ENCODE measurements at regions not wholly inside any gene's neighbourhood (a gene's known extent, or its start where the extent isn't known, plus 50 kb on each side); places are given as distances from the start of the nearest gene placed in this dataset.

- no peak for DNase-seq
Observed at GRCh38 chr20:52470561-52470960, 279.0 kb upstream of the ZFP64 start.

GRCh38 chr20:52469128-52469527 is 277.5 kb upstream of the ZFP64 start:
- DNase-seq = no peak

GRCh38 chr20:52465991-52466390 is 274.4 kb upstream of the ZFP64 start:
- DNase-seq = no peak

- no peak for DNase-seq
Observed at GRCh38 chr20:52461582-52461981, 270.0 kb upstream of the ZFP64 start.

- DNase-seq = no peak
Observed at GRCh38 chr20:52459150-52459549, 267.6 kb upstream of the ZFP64 start.

- no peak for DNase-seq
Observed at GRCh38 chr20:52457826-52458225, 266.2 kb upstream of the ZFP64 start.

- no peak for DNase-seq
Observed at GRCh38 chr20:52454660-52455059, 263.1 kb upstream of the ZFP64 start.

GRCh38 chr20:52448513-52449232 is 257.1 kb upstream of the ZFP64 start:
- no peak for DNase-seq

- no peak for DNase-seq
Observed at GRCh38 chr20:52447225-52447551, 255.6 kb upstream of the ZFP64 start.

- DNase-seq = no peak
Observed at GRCh38 chr20:52446421-52447224, 255.0 kb upstream of the ZFP64 start.

GRCh38 chr20:52444455-52444854 is 252.9 kb upstream of the ZFP64 start:
- no peak for DNase-seq

GRCh38 chr20:52443874-52444273 is 252.3 kb upstream of the ZFP64 start:
- no peak for DNase-seq

GRCh38 chr20:52441710-52442109 is 250.1 kb upstream of the ZFP64 start:
- no peak for DNase-seq

- no peak for DNase-seq
Observed at GRCh38 chr20:52439375-52439774, 247.8 kb upstream of the ZFP64 start.

- no peak for DNase-seq
Observed at GRCh38 chr20:52438326-52438963, 246.9 kb upstream of the ZFP64 start.

GRCh38 chr20:52434453-52434852 is 242.9 kb upstream of the ZFP64 start:
- DNase-seq = no peak

- DNase-seq = no peak
Observed at GRCh38 chr20:52434041-52434425, 242.5 kb upstream of the ZFP64 start.

GRCh38 chr20:52433326-52434040 is 241.9 kb upstream of the ZFP64 start:
- no peak for DNase-seq

- DNase-seq = no peak
Observed at GRCh38 chr20:52432740-52433139, 241.2 kb upstream of the ZFP64 start.

GRCh38 chr20:52429029-52429428 is 237.4 kb upstream of the ZFP64 start:
- no peak for DNase-seq

- DNase-seq = no peak
Observed at GRCh38 chr20:52427960-52428359, 236.4 kb upstream of the ZFP64 start.

- DNase-seq = no peak
Observed at GRCh38 chr20:52426856-52427255, 235.3 kb upstream of the ZFP64 start.

GRCh38 chr20:52425701-52426100 is 234.1 kb upstream of the ZFP64 start:
- DNase-seq = no peak

GRCh38 chr20:52425253-52425652 is 233.7 kb upstream of the ZFP64 start:
- no peak for DNase-seq
